HepG2 (cell line): ENCODE measurements at regions not wholly inside any gene's neighbourhood (a gene's known extent, or its start where the extent isn't known, plus 50 kb on each side); places are given as distances from the start of the nearest gene placed in this dataset.

Experiments
- ATAC-seq: fragments of 200-7000 bp; cut with Tn5 transposase; 3 replicates; pipeline ENCODE4 v1.9.1; 2020; ENCODE audit warnings: mild to moderate bottlenecking, moderate library complexity
- BruUV-seq: library from RNA; stranded (reverse); fragments of 400-500 nt; replicated peaks from 2 replicates; lab custom pipeline; 2021; lab: Mats Ljungman, UMichigan
- CTCF ChIA-PET: fragments of 300-600 bp; formaldehyde crosslinking; extraction: SDS; loops from one replicate; lab custom pipeline; 2021; ENCODE audit warnings: low total read pairs, inconsistent platforms, low intra/inter-chr PET ratio; lab: Yijun Ruan, JAX
- POLR2A ChIA-PET: fragments of 350-600 bp; sonication (Branson Sonifier 250); formaldehyde crosslinking; loops from one replicate; lab custom pipeline; 2020; ENCODE audit warnings: antibody characterized with exemption, inconsistent platforms; lab: Yijun Ruan, JAX
- DNase-seq: peaks from one replicate; pipeline ENCODE4 v3.0.0-alpha.2; 2015; ENCODE audit warnings: low spot score
- FAIRE-seq: peaks from 3 replicates; lab custom pipeline; 2011; peaks lifted over from hg19 to GRCh38; lab: Jason Lieb, UNC
- H2AFZ ChIP-seq: one replicate; pipeline ENCODE4 v1.6.1; 2011; ENCODE audit warnings: low read length, inconsistent platforms
- H3K27ac ChIP-seq: fragments of 300-600 bp; 3 replicates; pipeline ENCODE4 v1.8.0; 2011; ENCODE audit warnings: mixed run types, mild to moderate bottlenecking, mixed read lengths, low read length, inconsistent platforms; ENCODE audit not compliant: insufficient read depth; ENCODE audit errors: extremely low read length
- H3K27me3 ChIP-seq, 2 experiments: fragments of 200-600 bp in 1 of 2; 2 replicates in 1 of 2; 3 replicates in 1 of 2; pipeline versions ENCODE4 v1.6.0 to v1.8.0; 2011; ENCODE audit warnings: low read length in 2 of 2, mild to moderate bottlenecking in 2 of 2, moderate library complexity in 2 of 2, inconsistent platforms in 1 of 2; ENCODE audit not compliant: insufficient read depth in 2 of 2, control insufficient read depth in 1 of 2
- H3K36me3 ChIP-seq, 2 experiments: fragments of 200-600 bp in 1 of 2; replicated peaks in 1 of 2; 2 replicates in 1 of 2; 3 replicates in 1 of 2; pipeline versions ENCODE4 v1.5.1 to v1.8.0; 2011; ENCODE audit warnings: low read length in 2 of 2, inconsistent platforms in 1 of 2; ENCODE audit not compliant: insufficient read depth in 2 of 2, control insufficient read depth in 1 of 2
- H3K4me1 ChIP-seq: 2 replicates; pipeline ENCODE4 v1.5.1; 2012; ENCODE audit warnings: low read length, inconsistent platforms; ENCODE audit not compliant: insufficient read depth
- H3K4me2 ChIP-seq: 2 replicates; pipeline ENCODE4 v1.6.0; 2011; ENCODE audit warnings: low read depth, low read length, inconsistent platforms
- H3K4me3 ChIP-seq, 3 experiments: fragments of 200-600 bp in 1 of 3; sonication (generic), shearing (Covaris generic) in 1 of 3; replicated peaks in 1 of 3; 2 replicates each; pipeline ENCODE4 v1.5.1; 2011 to 2016; ENCODE audit warnings: low read length in 3 of 3, inconsistent platforms in 2 of 3, low read depth in 2 of 3, mild to moderate bottlenecking in 2 of 3, control low read depth in 1 of 3, mixed read lengths in 1 of 3; ENCODE audit not compliant: insufficient read depth in 1 of 3
- H3K79me2 ChIP-seq: one replicate; pipeline ENCODE4 v1.6.1; 2011; ENCODE audit warnings: low read length, inconsistent platforms; ENCODE audit not compliant: insufficient read depth
- H3K9ac ChIP-seq: 2 replicates; pipeline ENCODE4 v1.6.0; 2011; ENCODE audit warnings: mild to moderate bottlenecking, low read depth, low read length, inconsistent platforms; ENCODE audit not compliant: insufficient read depth
- H3K9me3 ChIP-seq: 2 replicates; pipeline ENCODE4 v1.5.1; 2012; ENCODE audit warnings: mild to moderate bottlenecking, low read length
- H4K20me1 ChIP-seq: 2 replicates; pipeline ENCODE4 v1.6.0; 2011; ENCODE audit warnings: inconsistent platforms, mild to moderate bottlenecking, low read length, moderate library complexity; ENCODE audit not compliant: insufficient read depth
- ETV6 ChIP-seq: sonication (generic); formaldehyde crosslinking; conservative IDR thresholded peaks from 2 replicates; pipeline ENCODE4 v1.4.0; 2020; ENCODE audit warnings: missing genetic modification reagents
- GATA4 ChIP-seq: sonication (generic); IDR thresholded peaks from 2 replicates; pipeline ENCODE4 v1.6.1; 2016; ENCODE audit warnings: antibody characterized with exemption, low read depth, borderline replicate concordance
- HNRNPK ChIP-seq: fragments of 200-400 bp; formaldehyde crosslinking; IDR thresholded peaks from 2 replicates; pipeline ENCODE4 v1.6.1; 2018; ENCODE audit warnings: low read length, low read depth, moderate library complexity, mild to moderate bottlenecking; ENCODE audit not compliant: poor library complexity, severe bottlenecking
- HOXD1 ChIP-seq: sonication (generic); formaldehyde crosslinking; IDR thresholded peaks from 2 replicates; pipeline ENCODE4 v1.5.0; 2020; ENCODE audit warnings: missing genetic modification reagents
- NFIB ChIP-seq: sonication (generic); formaldehyde crosslinking; IDR thresholded peaks from 2 replicates; pipeline ENCODE4 v1.9.0; 2021; ENCODE audit warnings: missing genetic modification reagents, mild to moderate bottlenecking, borderline replicate concordance
- NFYC ChIP-seq: IDR thresholded peaks from 2 replicates; pipeline ENCODE4 v1.6.1; 2016; ENCODE audit warnings: missing genetic modification reagents, missing compliant biosample characterization
- RAD21 ChIP-seq: fragments of 450-650 bp; formaldehyde crosslinking; IDR thresholded peaks from 2 replicates; pipeline ENCODE4 v1.5.0; 2020; ENCODE audit warnings: mild to moderate bottlenecking
- RAD51 ChIP-seq: fragments of 450-650 bp; IDR thresholded peaks from 2 replicates; pipeline ENCODE4 v1.6.1; 2016; ENCODE audit warnings: borderline replicate concordance
- SAFB2 ChIP-seq: sonication (generic); formaldehyde crosslinking; IDR thresholded peaks from 2 replicates; pipeline ENCODE4 v1.5.1; 2020; ENCODE audit warnings: missing genetic modification reagents, low read depth, mild to moderate bottlenecking, borderline replicate concordance
- SCMH1 ChIP-seq: sonication (generic); formaldehyde crosslinking; IDR thresholded peaks from 2 replicates; pipeline ENCODE4 v1.9.0; 2021; ENCODE audit warnings: missing genetic modification reagents, mild to moderate bottlenecking, borderline replicate concordance
- SMAD9 ChIP-seq: sonication (generic); formaldehyde crosslinking; IDR thresholded peaks from 2 replicates; pipeline ENCODE4 v1.5.1; 2020; ENCODE audit warnings: mild to moderate bottlenecking, missing genetic modification reagents
- STAG1 ChIP-seq: sonication (generic); formaldehyde crosslinking; IDR thresholded peaks from 2 replicates; pipeline ENCODE4 v1.4.0; 2020; ENCODE audit warnings: missing genetic modification reagents
- TBP ChIP-seq: sonication (generic); formaldehyde crosslinking; IDR thresholded peaks from 2 replicates; pipeline ENCODE4 v1.5.0; 2020; ENCODE audit warnings: missing genetic modification reagents
- ZFY ChIP-seq: sonication (generic); formaldehyde crosslinking; IDR thresholded peaks from 2 replicates; pipeline ENCODE4 v1.4.0; 2020; ENCODE audit warnings: missing genetic modification reagents
- ZNF317 ChIP-seq: sonication (generic); formaldehyde crosslinking; IDR thresholded peaks from 2 replicates; pipeline ENCODE4 v1.5.0; 2020; ENCODE audit warnings: mild to moderate bottlenecking, missing genetic modification reagents
- ZNF770 ChIP-seq: sonication (generic); formaldehyde crosslinking; IDR thresholded peaks from 2 replicates; pipeline ENCODE4 v1.5.0; 2020; ENCODE audit warnings: mild to moderate bottlenecking, missing genetic modification reagents
- WGBS: methylation state at CpG from one replicate; pipeline ENCODE4 v1.1.6; 2017; ENCODE audit warnings: low lambda C conversion rate; 5-methylcytosine and 5-hydroxymethylcytosine counted together
- in situ Hi-C: cut with HindIII; loops from 2 replicates; pipeline ENCODE4 v1.10.0; 2017; ENCODE audit warnings: low pct_unique_long_range_greater_than_20kb; ENCODE audit not compliant: extremely low pct_ligation_motif_present
- intact Hi-C: fragments of 100-400 bp; cut with micrococcal nuclease; formaldehyde crosslinking; loops from one replicate; pipeline ENCODE4 v1.10.0; 2022; ENCODE audit not compliant: unreplicated experiment
- TF ChIP-seq, protein P1 (sequence below): sonication (generic); formaldehyde crosslinking; IDR thresholded peaks from 2 replicates; pipeline ENCODE4 v1.5.0; 2020; ENCODE audit warnings: missing genetic modification reagents

DNA sequence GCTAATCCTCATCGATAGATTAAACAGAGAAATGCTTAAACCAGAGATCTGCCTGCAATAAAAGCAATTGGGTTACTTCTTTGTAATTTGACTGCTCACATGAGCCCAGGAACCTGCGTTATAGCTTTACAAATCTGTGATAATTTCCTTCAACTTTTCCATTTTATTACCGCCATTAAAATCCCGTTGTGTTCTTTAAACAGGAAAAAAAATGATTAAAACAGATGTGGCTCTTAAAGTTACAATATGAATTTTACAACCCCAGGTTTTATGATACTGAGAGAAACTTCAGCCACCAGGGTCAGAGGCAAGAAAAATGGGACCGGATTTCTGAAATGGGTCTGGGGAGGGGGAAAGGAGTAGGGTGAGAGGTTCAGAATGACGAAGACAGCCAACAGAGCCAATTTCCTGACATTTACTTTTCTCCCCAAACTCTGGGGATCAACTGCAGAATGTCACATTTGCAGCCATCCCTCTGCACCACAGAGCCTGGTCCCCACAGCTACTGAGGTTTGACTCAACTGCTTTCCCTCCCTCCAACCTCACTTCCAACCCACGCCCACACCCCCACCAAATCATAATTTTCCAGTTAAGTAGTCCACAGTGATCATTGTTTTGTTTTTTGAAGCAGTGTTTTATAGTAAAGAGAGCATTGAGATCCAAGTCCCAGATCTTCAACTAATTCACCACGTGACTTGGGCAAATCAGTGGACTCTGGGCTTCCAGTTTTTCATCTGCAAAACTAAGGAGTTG lies 77.6 kb upstream of the EYA2 start:
- H3K4me3 ChIP-seq, result no peak overlapping the region
- H3K4me1 ChIP-seq, result peaks cover 11% of the 10 kb centered on the region; the same call in 1 of the 2 replicates
- no peaks in the 10 kb centered on the region for H4K20me1 ChIP-seq
- in situ Hi-C loops, result no loop called here
- CTCF ChIA-PET, result no interaction called here
- intact Hi-C loops, result no loop called here
- peaks cover 2 to 7% of the 10 kb centered on the region in 2 experiments; a peak in 2 of 5 replicates for H3K27me3 ChIP-seq
- no TSS peak for BruUV-seq
- no peaks in the 10 kb centered on the region for H3K36me3 ChIP-seq
- TF ChIP-seq HNRNPK, result peak; percentile 24
- no peak for TF ChIP-seq SCMH1 (CRISPR knock-in tag)
- TF ChIP-seq RAD51, result peak; percentile 14; the same call in 1 of the 2 replicates
- WGBS, result 20% methylated on average over 8 of the region's 8 CpGs
- POLR2A ChIA-PET, result no interaction called here
- H2AFZ ChIP-seq, result no peak overlapping the region
- no peaks in the 10 kb centered on the region for H3K9me3 ChIP-seq
- H3K79me2 ChIP-seq, result no peaks in the 10 kb centered on the region
- H3K4me2 ChIP-seq, result no peak overlapping the region
- no peak overlapping the region for H3K9ac ChIP-seq
- no peak for ATAC-seq
- no peak overlapping the region for H3K27ac ChIP-seq
- DNase-seq, result no peak
- FAIRE-seq, result no peak

DNA sequence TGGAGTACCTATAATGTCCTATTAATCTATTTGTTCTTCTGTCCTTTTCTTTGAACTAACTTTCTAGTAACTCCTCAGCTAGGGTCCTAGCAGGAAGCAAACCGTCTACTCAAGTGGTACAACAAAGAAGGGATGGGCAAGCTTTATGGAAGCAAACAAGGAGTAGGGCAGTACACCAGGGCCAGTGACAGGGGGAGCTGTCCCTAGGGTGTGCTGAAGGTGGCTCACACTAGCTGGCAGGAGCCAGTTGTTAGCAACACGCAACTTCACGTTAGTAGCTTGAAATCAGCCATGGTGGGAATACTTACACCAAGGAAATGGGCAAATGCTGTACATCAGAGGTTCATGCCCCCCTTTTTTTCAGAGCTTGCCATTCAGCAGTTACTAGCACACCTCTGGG lies 74.0 kb upstream of the EYA2 start:
- no peaks in the 10 kb centered on the region for H3K79me2 ChIP-seq
- no peaks in the 10 kb centered on the region for H4K20me1 ChIP-seq
- intact Hi-C loops, result no loop called here
- H3K4me1 ChIP-seq, result peaks cover 7% of the 10 kb centered on the region; the same call in 1 of the 2 replicates
- H3K9me3 ChIP-seq, result no peaks in the 10 kb centered on the region
- no peak overlapping the region for H3K9ac ChIP-seq
- no TSS peak for BruUV-seq
- H3K4me3 ChIP-seq, result no peak overlapping the region
- in situ Hi-C loops, result no loop called here
- WGBS, result 3% methylated on average over 3 of the region's 3 CpGs
- FAIRE-seq (peak; percentile 64), DNase-seq (peak; percentile 31), ATAC-seq (peak; percentile 99)
- H3K27me3 ChIP-seq, result peaks cover 3 to 21% of the 10 kb centered on the region in 2 experiments; a peak in 4 of 5 replicates
- no peak overlapping the region for H2AFZ ChIP-seq
- H3K4me2 ChIP-seq, result no peak overlapping the region
- H3K27ac ChIP-seq, result no peak overlapping the region
- CTCF ChIA-PET, result no interaction called here
- POLR2A ChIA-PET, result no interaction called here
- H3K36me3 ChIP-seq, result no peaks in the 10 kb centered on the region
- TF ChIP-seq ZNF317 (CRISPR knock-in tag) (no peak), GATA4 (no peak), NFIB (CRISPR knock-in tag) (no peak), SAFB2 (CRISPR knock-in tag) (no peak), HOXD1 (CRISPR knock-in tag) (no peak), STAG1 (peak; percentile 49), TBP (CRISPR knock-in tag) (no peak), ETV6 (no peak), RAD21 (CRISPR knock-in tag) (0 out of 2 replicates have a peak, but pooled peaks have one; percentile 10), NFYC (CRISPR knock-in tag) (no peak), ZNF770 (CRISPR knock-in tag) (no peak), SMAD9 (no peak), ZFY (no peak)
- TF ChIP-seq, protein P1, sequence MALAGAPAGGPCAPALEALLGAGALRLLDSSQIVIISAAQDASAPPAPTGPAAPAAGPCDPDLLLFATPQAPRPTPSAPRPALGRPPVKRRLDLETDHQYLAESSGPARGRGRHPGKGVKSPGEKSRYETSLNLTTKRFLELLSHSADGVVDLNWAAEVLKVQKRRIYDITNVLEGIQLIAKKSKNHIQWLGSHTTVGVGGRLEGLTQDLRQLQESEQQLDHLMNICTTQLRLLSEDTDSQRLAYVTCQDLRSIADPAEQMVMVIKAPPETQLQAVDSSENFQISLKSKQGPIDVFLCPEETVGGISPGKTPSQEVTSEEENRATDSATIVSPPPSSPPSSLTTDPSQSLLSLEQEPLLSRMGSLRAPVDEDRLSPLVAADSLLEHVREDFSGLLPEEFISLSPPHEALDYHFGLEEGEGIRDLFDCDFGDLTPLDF (CRISPR knock-in tag), result no peak
